Retinal pigment epithelial cell (primary cell): ENCODE measurements at regions not wholly inside any gene's neighbourhood (a gene's known extent, or its start where the extent isn't known, plus 50 kb on each side); places are given as distances from the start of the nearest gene placed in this dataset.

Experiments
- DNase-seq: peaks from one replicate; pipeline ENCODE4 v3.0.0-alpha.2; 2010; ENCODE audit warnings: low read depth
- H3K4me3 ChIP-seq: 2 replicates; pipeline ENCODE4 v1.5.1; 2011; ENCODE audit warnings: mild to moderate bottlenecking, low read length, control low read depth, moderate library complexity
- CTCF ChIP-seq: conservative IDR thresholded peaks from 2 replicates; pipeline ENCODE4 v1.5.1; 2011; ENCODE audit warnings: low read depth, low read length, control low read depth, inconsistent platforms

DNA sequence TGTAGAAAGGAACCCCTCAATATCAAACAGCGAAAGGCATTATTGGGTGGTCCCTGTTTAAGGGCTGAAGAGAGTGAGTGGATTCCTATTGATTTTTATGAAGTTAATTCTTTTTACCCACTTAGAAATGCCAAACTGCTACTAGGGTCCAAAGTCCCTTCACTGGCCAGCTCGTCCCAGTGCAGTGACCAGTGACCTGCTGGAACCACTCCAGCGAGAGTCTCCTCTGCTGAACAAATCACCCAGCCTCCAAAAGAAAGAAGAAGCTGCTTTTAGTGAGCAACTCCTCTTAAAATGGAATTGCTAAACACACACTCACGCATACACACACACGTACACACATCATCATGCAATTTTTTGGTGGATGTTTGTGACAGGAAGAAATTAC, 198.2 kb upstream of the PLEKHG7 start:
- no peak for DNase-seq
- TF ChIP-seq CTCF: no peak
- H3K4me3 ChIP-seq: no peak overlapping the region

GRCh38 chr12:92503971-92504593, 198.7 kb upstream of the PLEKHG7 start:
- H3K4me3 ChIP-seq: no peak overlapping the region
- TF ChIP-seq CTCF: no peak
- no peak for DNase-seq

DNA sequence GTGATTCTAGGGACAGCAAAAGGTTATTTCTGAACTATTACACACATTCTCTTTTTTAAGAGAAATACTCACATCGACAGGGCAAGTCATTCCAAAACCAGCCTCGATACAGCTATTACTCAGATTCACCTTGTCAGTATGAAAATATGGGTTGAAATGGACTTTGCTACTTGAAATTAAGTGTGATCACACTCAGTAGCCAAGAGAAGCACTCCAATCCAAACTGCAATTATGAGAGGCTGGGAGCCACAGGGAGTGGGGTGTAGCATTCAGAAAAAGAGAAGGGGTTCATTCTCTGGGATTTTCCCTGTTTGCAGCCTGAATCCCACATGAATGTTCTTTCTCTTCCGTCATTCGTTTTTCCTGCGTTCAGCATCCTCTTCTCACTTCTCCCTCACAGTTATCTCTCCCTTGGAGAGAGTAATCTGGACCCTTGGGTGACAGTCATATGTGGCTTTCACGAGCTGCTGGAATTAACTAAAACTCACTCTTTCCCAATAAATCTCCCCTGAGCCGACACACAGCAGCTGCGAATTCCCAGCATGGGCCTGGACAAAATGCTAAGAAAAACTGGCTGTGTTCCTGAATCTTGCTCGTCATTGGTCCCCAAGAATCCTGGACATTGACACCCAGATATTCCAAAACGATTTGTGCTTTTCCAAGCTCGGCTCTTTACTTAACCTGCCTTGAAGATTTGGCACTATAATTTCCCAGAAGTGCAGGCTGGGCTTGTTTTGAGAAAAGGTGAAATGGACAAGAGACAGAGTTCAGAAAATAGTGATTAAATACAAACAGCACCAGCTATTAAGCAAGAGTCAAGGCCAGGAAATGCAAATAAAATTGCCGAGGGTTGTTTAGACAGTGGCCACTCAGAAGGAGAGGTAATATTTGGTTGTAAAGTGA, 199.5 kb upstream of the PLEKHG7 start:
- no peak for TF ChIP-seq CTCF
- no peak overlapping the region for H3K4me3 ChIP-seq
- DNase-seq: no peak

- TF ChIP-seq CTCF: peak; percentile 19
- no peak overlapping the region for H3K4me3 ChIP-seq
- DNase-seq: no peak
Measured at GRCh38 chr12:92502417-92503028, 200.3 kb upstream of the PLEKHG7 start.

DNA sequence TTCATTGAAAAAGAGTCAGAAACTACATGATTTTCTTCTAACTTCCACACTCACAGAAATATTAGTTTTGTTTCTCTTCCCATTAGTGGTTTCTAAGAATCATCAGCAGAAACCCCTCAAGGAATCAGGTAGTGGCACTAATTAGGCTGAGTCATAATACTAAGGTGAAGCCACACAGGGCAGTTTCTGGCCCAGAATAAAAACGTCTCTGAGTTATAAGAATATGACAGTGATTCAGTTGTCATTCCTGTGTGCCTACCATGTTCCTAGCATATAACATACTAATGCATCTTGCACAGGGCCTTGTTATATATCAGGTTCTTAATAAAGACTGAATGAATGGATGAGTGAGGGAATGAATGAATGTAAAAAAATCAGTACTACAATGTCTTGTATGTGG, 206.0 kb upstream of the PLEKHG7 start:
- no peak for TF ChIP-seq CTCF
- H3K4me3 ChIP-seq: no peak overlapping the region
- no peak for DNase-seq

DNA sequence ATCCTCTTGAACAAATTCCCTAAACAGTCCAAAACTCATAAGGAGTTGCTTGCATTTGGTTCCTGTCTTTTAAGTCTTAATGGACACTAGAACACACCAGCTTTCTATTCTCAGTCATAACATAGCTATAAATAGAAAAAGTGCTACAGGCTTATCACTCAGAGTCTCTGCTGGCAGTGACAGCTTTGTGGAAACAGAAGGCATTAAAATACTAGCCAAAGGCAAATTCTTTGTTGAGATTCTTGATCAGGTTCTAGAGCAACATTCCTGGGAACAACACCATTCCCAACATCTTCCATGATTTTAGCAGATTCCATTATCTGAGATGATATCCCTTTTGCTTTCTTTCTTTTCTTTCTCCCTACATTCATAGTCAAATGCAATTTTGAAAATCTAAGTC, 207.7 kb upstream of the PLEKHG7 start:
- no peak for TF ChIP-seq CTCF
- H3K4me3 ChIP-seq: no peak overlapping the region
- DNase-seq: no peak

DNA sequence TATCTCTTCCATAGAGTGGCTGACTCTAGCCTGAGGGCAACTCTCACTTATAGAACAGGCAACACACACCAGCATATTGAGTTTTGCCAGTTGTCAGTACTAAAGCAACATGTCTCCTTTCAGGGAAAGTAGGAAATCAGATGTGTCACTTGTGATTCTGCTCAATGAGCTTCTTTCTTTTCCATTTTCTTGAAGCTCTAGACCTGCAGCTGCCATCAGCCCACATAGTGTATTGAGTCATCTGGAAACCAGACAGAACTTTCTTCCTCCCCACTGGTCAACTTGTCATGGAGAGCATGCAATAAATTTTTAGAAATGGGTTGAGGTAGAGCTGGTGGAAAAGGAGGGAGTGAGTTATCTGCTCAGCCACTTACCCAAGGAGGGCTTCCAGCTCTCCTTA, 209.0 kb upstream of the PLEKHG7 start:
- H3K4me3 ChIP-seq: no peak overlapping the region
- no peak for TF ChIP-seq CTCF
- DNase-seq: no peak
